ENCODE measurements at regions not wholly inside any gene's neighbourhood (a gene's known extent, or its start where the extent isn't known, plus 50 kb on each side); places are given as distances from the start of the nearest gene placed in this dataset.

GRCh38 chr4:36493251-36493650 lies 211.8 kb downstream of the DTHD1 start:
- no peak for DNase-seq (ENCODE audit: low read depth)

- DNase-seq (ENCODE audit: low read depth): no peak
Measured at GRCh38 chr4:36494016-36494415, 212.6 kb downstream of the DTHD1 start.

DNA sequence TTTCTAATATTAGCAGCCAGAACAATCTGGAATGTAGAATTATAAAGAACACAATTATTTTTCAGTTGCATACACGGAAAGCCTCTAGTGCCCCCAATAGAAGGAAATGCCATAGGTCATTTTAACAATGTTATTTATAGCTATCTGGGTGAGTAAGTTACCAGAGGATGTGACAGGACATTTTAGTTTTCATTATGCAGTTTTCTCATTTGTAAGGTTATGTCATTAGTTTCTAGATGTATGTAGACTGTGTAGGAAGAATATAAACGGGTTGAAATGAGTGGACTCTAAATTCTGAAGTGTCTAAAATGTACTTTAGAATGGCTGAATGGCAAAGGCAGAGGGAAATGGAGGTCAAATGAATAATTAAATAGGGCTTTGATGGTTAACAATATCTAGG lies 213.3 kb downstream of the DTHD1 start:
- DNase-seq (ENCODE audit: low read depth): no peak

GRCh38 chr4:36502350-36502749 lies 220.9 kb downstream of the DTHD1 start:
- no peak for DNase-seq (ENCODE audit: low read depth)

- DNase-seq (ENCODE audit: low read depth): no peak
Measured at GRCh38 chr4:36508394-36508793, 227.0 kb downstream of the DTHD1 start.

DNA sequence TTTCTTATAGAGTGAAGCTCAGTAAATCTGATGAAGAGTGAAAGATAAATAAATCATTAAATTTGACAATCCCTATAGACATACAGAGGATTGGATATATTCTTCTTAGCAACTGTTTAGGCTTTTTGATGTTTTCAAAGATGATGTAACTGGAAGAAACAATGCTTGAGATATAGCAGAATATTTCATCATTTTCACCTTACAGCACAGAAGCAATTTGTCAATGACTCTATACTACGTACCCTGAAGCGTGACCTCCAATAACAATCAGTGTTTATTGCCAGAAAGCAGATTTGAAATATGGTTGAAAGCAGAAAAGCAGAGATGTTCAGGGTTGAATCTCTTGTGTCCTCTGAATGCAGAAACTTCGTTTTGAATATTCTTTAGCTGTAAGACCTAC lies 228.4 kb downstream of the DTHD1 start:
- no peak for DNase-seq (ENCODE audit: low read depth)

- DNase-seq (ENCODE audit: low read depth): no peak
Measured at GRCh38 chr4:36511785-36512184, 230.4 kb downstream of the DTHD1 start.

DNA sequence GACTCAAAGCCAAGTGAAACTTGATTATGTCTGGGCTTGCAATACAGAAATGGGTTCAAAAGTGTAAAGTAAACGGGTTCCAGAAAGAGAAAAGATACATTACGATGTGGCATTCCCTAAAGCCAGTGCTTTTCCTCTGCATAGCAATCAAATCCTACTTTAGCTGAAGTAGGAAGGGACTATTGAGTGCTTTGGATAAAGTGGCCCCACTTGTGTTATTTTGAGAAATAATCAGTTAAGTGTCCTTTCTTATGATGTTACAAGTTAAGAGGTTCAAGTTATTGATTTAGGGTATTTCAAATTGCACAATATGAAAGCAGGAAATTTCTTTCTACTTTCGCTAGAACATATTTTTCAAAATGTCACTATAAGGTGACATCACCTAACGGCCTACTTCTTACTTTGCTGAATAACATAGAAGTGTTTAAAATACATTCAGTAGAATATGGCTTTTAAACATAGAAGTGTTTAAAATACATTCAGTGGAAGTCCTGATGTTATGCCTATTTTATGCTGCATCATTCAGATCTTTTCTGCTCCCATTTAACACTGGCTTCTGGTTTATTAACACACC lies 235.2 kb downstream of the DTHD1 start:
- no peak for DNase-seq (ENCODE audit: low read depth)

- no peak for DNase-seq (ENCODE audit: low read depth)
Measured at GRCh38 chr4:36523182-36523581, 241.8 kb downstream of the DTHD1 start.

DNA sequence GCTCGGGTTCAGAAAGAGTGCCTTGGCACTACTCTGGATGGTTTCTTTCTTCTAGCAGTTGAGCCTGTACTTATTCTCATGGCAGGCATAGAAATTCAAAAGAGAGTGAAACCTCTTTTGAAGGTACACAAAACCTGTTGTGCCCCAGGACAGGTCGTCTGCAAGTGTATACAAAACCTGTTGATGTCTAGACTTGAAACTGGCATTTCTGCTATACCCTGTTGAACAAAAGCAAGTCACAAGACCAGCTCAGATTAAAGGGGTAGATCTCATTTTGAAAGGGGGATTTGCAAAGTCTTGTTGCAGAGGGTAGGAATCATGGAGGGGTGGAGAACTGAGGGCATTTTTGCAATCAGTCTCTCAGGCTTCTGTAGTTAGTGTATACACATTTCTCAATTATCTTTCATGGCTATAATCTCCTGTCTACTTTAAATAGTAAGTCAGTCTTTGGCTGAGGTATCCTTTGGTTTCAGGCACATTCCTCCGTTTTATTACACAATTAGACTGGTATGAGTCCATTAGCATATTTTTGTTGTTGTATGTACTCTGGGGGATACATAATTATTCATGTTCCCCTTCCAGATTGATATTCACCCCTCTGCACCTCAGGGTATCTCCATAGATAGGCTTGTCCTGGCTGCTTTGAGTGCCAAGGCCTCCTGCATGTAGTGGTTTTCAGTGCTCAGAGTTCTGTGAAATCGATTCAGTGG lies 251.4 kb downstream of the DTHD1 start:
- no peak for DNase-seq (ENCODE audit: low read depth)

- DNase-seq (ENCODE audit: low read depth): no peak
Measured at GRCh38 chr4:36533944-36534343, 252.5 kb downstream of the DTHD1 start.

GRCh38 chr4:36547383-36547782 lies 266.0 kb downstream of the DTHD1 start:
- DNase-seq (ENCODE audit: low read depth): no peak

GRCh38 chr4:36549252-36549651 lies 267.8 kb downstream of the DTHD1 start:
- DNase-seq (ENCODE audit: low read depth): no peak

- no peak for DNase-seq (ENCODE audit: low read depth)
Measured at GRCh38 chr4:36549992-36550391, 268.6 kb downstream of the DTHD1 start.

- no peak for DNase-seq (ENCODE audit: low read depth)
Measured at GRCh38 chr4:36551697-36552214, 270.3 kb downstream of the DTHD1 start.

GRCh38 chr4:36553029-36553428 lies 271.6 kb downstream of the DTHD1 start:
- DNase-seq (ENCODE audit: low read depth): no peak

DNA sequence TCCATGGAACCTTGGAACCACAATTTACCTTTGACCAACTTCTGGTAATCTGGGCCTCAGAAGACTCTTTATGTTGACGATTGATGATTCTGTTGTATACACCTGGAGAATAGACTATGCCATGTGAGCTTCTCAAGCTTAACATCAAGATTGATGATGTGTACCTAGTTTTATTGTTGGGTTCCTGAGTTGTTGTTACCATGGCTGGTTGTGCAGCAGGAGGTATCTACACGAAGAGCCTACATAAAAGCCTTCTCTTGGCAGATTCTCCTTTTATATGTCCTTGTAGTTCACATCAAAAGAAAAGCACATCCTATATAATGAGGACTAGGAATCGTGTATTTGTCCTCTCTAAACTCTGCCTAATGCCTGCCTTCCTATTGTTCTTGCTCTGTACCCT lies 272.0 kb downstream of the DTHD1 start:
- no peak for DNase-seq (ENCODE audit: low read depth)

- no peak for DNase-seq (ENCODE audit: low read depth)
Measured at GRCh38 chr4:36556984-36557383, 275.6 kb downstream of the DTHD1 start.

DNA sequence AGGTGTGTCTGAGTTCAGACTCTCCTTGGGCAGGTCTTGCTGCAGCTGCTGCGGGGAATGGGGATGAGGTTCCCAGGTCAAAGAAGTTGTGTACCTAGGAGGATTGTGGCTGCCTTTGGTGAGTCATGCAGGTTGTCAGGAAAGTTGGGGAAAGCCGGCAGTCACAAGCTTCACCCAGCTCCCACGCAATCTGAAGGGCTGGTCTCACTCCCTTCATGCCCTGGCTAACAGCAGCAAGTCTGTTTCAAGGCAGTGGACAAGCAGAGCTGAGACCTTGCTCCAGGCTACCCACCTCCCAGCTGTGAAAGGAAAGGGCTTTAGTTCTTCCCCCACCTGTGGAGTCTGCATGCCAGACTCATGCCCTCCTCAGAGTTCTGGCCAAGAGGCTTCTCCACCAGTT lies 287.2 kb downstream of the DTHD1 start:
- DNase-seq (ENCODE audit: low read depth): no peak

DNA sequence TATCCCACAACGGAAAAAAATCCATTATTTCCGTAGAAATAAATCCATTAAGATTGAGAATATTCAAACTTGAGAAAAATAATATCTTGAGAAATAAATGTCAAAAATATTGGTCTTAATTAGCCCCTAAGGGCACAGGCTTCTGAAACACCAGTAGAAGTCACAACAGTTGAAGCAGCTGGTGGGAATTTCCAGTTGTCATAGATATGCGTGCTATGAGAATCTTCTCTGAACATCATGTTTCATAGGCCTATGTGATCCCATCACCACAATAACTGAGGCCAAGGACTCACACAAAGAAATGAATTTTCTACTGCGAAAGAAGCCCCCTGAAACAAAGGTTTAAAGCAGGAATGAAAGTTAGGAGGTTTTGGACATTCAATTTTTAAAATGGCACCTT lies 292.0 kb downstream of the DTHD1 start:
- DNase-seq (ENCODE audit: low read depth): no peak

- DNase-seq (ENCODE audit: low read depth): no peak
Measured at GRCh38 chr4:36574816-36575215, 293.4 kb downstream of the DTHD1 start.

GRCh38 chr4:36582198-36582597 lies 300.8 kb downstream of the DTHD1 start:
- no peak for DNase-seq (ENCODE audit: low read depth)

DNA sequence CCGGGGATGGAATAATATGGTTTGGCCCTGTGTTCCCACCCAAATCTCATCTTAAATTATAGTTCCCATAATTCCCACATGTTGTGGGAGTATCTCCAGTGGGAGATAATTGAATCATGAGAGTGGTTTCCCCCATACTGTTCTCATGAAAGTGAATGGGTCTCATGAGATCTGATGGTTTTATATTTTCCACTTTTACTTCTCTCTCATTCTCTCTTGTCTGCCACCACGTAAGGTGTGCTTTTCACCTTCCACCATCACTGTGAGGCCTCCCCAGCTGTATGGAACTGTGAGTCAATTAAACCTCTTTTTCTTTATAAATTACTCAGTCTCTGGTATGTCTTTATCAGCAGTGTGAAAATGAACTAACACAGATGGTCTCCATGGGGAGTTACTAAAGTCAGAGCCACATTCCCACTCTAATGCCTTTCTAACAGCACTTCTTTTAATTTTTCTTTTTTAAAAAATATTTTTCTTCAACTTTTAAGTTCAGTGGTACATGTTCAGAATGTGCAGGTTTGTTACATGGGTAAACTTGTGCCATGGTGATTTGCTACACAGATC lies 306.6 kb downstream of the DTHD1 start:
- DNase-seq (ENCODE audit: low read depth): no peak

Data from Daoy (cell line).